Activated CD8-positive, alpha-beta T cell treated with anti-CD3 and anti-CD28 coated beads for 36 hours (primary cell): ENCODE measurements at regions not wholly inside any gene's neighbourhood (a gene's known extent, or its start where the extent isn't known, plus 50 kb on each side); places are given as distances from the start of the nearest gene placed in this dataset.

Experiments used
- ATAC-seq: fragments of 200-7000 bp; cut with Tn5 transposase; one replicate; pipeline ENCODE4 v1.10.0; 2021; ENCODE audit warnings: mild to moderate bottlenecking, moderate library complexity
- CTCF ChIA-PET: fragments of 350-600 bp; sonication (Branson Sonifier 250); formaldehyde crosslinking; loops from one replicate; lab custom pipeline; 2021; ENCODE audit warnings: antibody characterized with exemption; lab: Charles Lee
- POLR2A ChIA-PET: fragments of 350-600 bp; sonication (Branson Sonifier 250); formaldehyde crosslinking; loops from one replicate; lab custom pipeline; 2021; ENCODE audit warnings: antibody characterized with exemption; lab: Charles Lee
- DNase-seq: peaks from one replicate; pipeline ENCODE4 v3.0.0-alpha.2; 2020
- H3K27ac Mint-ChIP-seq: one replicate; pipeline ENCODE4 v1.8.0; 2021; ENCODE audit warnings: mild to moderate bottlenecking, mixed read lengths
- H3K27me3 Mint-ChIP-seq: one replicate; pipeline ENCODE4 v1.8.0; 2021; ENCODE audit warnings: mixed read lengths
- H3K36me3 Mint-ChIP-seq: one replicate; pipeline ENCODE4 v1.8.0; 2021; ENCODE audit warnings: low read depth, mixed read lengths
- H3K4me1 Mint-ChIP-seq: one replicate; pipeline ENCODE4 v1.8.0; 2021; ENCODE audit warnings: low read depth, mixed read lengths
- H3K4me3 Mint-ChIP-seq: one replicate; pipeline ENCODE4 v1.8.0; 2021; ENCODE audit warnings: mild to moderate bottlenecking, moderate library complexity, mixed read lengths
- H3K9me3 Mint-ChIP-seq: one replicate; pipeline ENCODE4 v1.8.0; 2021; ENCODE audit warnings: mixed read lengths
- intact Hi-C: fragments of 100-400 bp; cut with micrococcal nuclease; formaldehyde crosslinking; loops from one replicate; pipeline ENCODE4 v1.10.0; 2022
- TF ChIP-seq, protein P1 (sequence below): fragments of 200-600 bp; IDR thresholded peaks from one replicate; pipeline ENCODE4 v1.8.0; 2022; ENCODE audit warnings: antibody characterized with exemption, mild to moderate bottlenecking

DNA sequence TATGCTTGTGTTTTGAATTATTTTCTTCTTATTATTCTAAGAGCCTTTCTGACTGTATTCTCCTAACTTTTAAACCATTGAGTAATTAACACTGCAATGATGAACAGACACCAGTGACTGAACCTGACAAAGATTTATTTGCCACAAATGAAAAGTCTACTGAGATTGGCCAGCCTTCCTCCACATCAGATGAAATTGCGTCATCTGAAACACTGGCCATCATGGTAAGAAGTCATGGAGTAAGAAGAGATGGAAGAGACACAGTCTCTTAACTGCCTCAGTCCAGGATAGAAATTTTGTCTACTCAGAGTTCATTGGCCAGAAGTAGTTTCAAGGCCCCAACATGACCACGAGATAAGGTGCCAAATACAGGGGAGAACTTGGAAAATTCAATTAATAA lies 357.8 kb downstream of the BMPER start:
- no peak for ATAC-seq
- intact Hi-C loops: no loop called here
- Mint-ChIP-seq H3K27me3 (no peaks in the 10 kb centered on the region), H3K9me3 (no peaks in the 10 kb centered on the region), H3K4me1 (no peaks in the 10 kb centered on the region), H3K4me3 (no peak overlapping the region), H3K36me3 (no peaks in the 10 kb centered on the region), H3K27ac (no peak overlapping the region)
- TF ChIP-seq, protein P1, sequence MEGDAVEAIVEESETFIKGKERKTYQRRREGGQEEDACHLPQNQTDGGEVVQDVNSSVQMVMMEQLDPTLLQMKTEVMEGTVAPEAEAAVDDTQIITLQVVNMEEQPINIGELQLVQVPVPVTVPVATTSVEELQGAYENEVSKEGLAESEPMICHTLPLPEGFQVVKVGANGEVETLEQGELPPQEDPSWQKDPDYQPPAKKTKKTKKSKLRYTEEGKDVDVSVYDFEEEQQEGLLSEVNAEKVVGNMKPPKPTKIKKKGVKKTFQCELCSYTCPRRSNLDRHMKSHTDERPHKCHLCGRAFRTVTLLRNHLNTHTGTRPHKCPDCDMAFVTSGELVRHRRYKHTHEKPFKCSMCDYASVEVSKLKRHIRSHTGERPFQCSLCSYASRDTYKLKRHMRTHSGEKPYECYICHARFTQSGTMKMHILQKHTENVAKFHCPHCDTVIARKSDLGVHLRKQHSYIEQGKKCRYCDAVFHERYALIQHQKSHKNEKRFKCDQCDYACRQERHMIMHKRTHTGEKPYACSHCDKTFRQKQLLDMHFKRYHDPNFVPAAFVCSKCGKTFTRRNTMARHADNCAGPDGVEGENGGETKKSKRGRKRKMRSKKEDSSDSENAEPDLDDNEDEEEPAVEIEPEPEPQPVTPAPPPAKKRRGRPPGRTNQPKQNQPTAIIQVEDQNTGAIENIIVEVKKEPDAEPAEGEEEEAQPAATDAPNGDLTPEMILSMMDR: no peak
- no peak for DNase-seq
- POLR2A ChIA-PET: interaction anchor here (0.6 kb wide), 1 partner anchor 95 kb away, joined by 3 read pairs; no protein-coding TSS in a partner anchor
- CTCF ChIA-PET: no interaction called here

DNA sequence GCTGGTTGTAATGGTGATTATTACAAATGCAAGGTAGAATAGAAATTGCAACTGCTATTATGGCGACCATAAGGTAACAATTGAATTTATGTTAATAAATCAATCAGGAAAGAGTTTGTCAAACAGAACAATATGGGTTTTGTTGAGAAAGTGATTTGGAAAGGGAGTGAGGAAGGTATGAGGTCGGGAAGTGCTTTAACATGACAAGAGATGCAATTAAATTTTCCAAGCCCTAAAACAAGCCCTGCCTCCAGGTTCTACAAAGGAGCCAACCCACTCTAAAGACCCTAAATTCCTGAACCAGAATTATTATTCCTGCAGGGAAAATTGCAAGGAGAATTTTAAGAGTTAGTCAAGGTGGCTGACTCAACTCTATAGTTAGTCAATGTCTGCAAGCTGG lies 363.7 kb downstream of the BMPER start:
- TF ChIP-seq, protein P1: no peak
- POLR2A ChIA-PET: no interaction called here
- no peaks in the 10 kb centered on the region for H3K9me3 Mint-ChIP-seq
- DNase-seq (no peak), ATAC-seq (no peak)
- CTCF ChIA-PET: no interaction called here
- H3K27me3 Mint-ChIP-seq: no peaks in the 10 kb centered on the region
- no peaks in the 10 kb centered on the region for H3K36me3 Mint-ChIP-seq
- H3K4me3 Mint-ChIP-seq: no peak overlapping the region
- intact Hi-C loops: no loop called here
- no peaks in the 10 kb centered on the region for H3K4me1 Mint-ChIP-seq
- no peak overlapping the region for H3K27ac Mint-ChIP-seq

DNA sequence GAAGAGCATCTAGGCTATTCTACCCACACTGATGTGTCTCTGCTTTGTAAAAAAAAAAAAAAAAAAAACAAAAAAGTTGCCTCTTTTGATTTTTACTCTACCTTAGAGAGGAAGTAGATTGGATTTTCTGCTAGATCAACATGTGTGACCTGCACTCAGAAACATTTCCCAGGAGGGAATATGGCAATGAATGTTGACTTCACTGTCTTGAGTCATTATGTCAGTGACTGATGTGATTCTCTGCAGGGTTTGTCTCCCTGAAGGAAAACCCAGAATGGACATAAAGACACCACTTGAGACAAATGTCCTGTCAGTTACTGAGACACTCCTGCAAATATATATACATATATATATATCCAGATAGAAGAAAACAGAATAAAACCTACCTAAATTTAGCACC lies 370.3 kb downstream of the BMPER start:
- DNase-seq (no peak), ATAC-seq (no peak)
- ChIA-PET CTCF (no interaction called here), POLR2A (no interaction called here)
- intact Hi-C loops: no loop called here
- H3K4me1 Mint-ChIP-seq: no peaks in the 10 kb centered on the region
- H3K9me3 Mint-ChIP-seq: no peaks in the 10 kb centered on the region
- no peaks in the 10 kb centered on the region for H3K36me3 Mint-ChIP-seq
- H3K4me3 Mint-ChIP-seq: no peak overlapping the region
- H3K27me3 Mint-ChIP-seq: no peaks in the 10 kb centered on the region
- TF ChIP-seq, protein P1: no peak
- no peak overlapping the region for H3K27ac Mint-ChIP-seq

DNA sequence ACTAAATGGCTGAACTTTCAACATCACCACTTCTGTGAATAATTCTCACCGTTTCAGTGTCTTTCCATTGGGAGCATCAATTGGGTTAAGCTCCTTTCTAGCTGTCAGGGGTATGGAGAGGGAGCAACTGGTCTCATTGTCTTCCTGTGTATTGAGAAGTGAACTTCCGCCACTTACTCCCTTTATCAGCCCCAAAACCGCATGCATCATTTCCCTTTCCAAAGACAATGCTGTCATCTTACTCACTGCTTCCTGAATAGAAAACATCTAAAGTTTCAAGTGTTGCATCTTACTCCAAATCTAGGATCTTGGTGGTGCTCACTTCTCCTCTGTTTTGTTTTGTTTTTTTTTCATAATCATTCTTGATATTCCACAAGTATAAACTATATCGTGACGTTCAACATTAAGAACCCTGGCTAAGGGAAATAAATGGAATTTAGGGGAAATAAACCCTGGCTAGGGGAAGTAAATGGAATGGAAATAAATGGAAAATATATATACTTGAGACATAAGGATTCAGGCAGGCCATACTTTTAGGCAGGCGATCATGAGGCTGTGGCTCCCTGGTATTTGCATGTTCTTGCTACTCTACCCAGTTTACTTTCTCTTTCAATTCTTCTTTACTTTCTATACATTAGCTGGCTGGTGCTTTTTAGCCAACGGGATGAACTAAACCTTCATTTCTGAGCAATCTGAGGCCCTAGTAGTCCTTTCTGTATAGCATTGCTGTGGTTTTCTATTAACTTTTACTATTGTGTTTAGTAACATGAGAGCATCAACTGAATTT lies 371.9 kb downstream of the BMPER start:
- peaks cover 3% of the 10 kb centered on the region for H3K9me3 Mint-ChIP-seq
- no peak for ATAC-seq
- no peaks in the 10 kb centered on the region for H3K27me3 Mint-ChIP-seq

DNA sequence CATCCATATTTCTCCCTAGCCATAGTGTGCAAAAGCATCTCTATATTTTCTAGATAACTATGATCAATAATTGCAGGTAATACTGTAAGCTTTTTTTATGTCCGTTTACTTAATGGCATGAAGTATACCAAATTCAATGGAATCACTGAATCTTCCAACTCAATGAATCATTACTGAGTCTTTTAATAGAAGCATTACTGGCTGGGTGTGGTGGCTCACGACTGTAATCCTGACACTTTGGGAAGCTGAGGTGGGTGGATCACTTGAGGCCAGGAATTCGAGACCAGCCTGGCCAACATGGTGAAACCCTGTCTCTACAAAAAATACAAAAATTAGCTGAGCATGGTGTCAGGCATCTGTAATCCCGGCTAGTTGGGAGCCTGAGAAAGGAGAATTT lies 372.5 kb downstream of the BMPER start:
- Mint-ChIP-seq H3K27me3 (no peaks in the 10 kb centered on the region), H3K4me3 (no peak overlapping the region), H3K27ac (no peak overlapping the region), H3K36me3 (no peaks in the 10 kb centered on the region), H3K9me3 (peaks cover 3% of the 10 kb centered on the region), H3K4me1 (no peaks in the 10 kb centered on the region)
- intact Hi-C loops: no loop called here
- ChIA-PET POLR2A (no interaction called here), CTCF (no interaction called here)
- DNase-seq (no peak), ATAC-seq (no peak)
- TF ChIP-seq, protein P1: no peak

More for the DNA sequence above, 371.9 kb downstream of the BMPER start:
- intact Hi-C loops: no loop called here
- Mint-ChIP-seq H3K4me3 (no peak overlapping the region), H3K36me3 (no peaks in the 10 kb centered on the region), H3K4me1 (no peaks in the 10 kb centered on the region), H3K27ac (no peak overlapping the region)
- POLR2A ChIA-PET: no interaction called here
- CTCF ChIA-PET: no interaction called here
- TF ChIP-seq, protein P1: no peak
- no peak for DNase-seq
